ENCODE measurements at regions not wholly inside any gene's neighbourhood (a gene's known extent, or its start where the extent isn't known, plus 50 kb on each side); places are given as distances from the start of the nearest gene placed in this dataset.
A peak's percentile ranks its signal among the peaks of the same experiment; 100 is the strongest.

GRCh38 chr7:33716581-33717477 is 188.5 kb upstream of the BMPER start:
- no peak overlapping the region for H3K4me3 ChIP-seq (ENCODE audit: low read depth, low read length)
- TF ChIP-seq CTCF (IDR thresholded peaks at IDR 0.05; ENCODE audit: low read depth, low read length, missing control alignments), result peak; percentile 56
- DNase-seq (ENCODE audit: low read depth), result no peak

- no peak for DNase-seq (ENCODE audit: low read depth)
- H3K4me3 ChIP-seq (ENCODE audit: low read depth, low read length), result no peak overlapping the region
- TF ChIP-seq CTCF (IDR thresholded peaks at IDR 0.05; ENCODE audit: low read depth, low read length, missing control alignments), result no peak
Observed at GRCh38 chr7:33719059-33719581, 186.2 kb upstream of the BMPER start.

GRCh38 chr7:33720139-33720538 is 185.2 kb upstream of the BMPER start:
- no peak for DNase-seq (ENCODE audit: low read depth)
- no peak for TF ChIP-seq CTCF (IDR thresholded peaks at IDR 0.05; ENCODE audit: low read depth, low read length, missing control alignments)
- no peak overlapping the region for H3K4me3 ChIP-seq (ENCODE audit: low read depth, low read length)

GRCh38 chr7:33720870-33721269 is 184.5 kb upstream of the BMPER start:
- H3K4me3 ChIP-seq (ENCODE audit: low read depth, low read length), result no peak overlapping the region
- TF ChIP-seq CTCF (IDR thresholded peaks at IDR 0.05; ENCODE audit: low read depth, low read length, missing control alignments), result no peak

GRCh38 chr7:33721895-33722294 is 183.4 kb upstream of the BMPER start:
- no peak for TF ChIP-seq CTCF (IDR thresholded peaks at IDR 0.05; ENCODE audit: low read depth, low read length, missing control alignments)
- no peak overlapping the region for H3K4me3 ChIP-seq (ENCODE audit: low read depth, low read length)
- no peak for DNase-seq (ENCODE audit: low read depth)

More at GRCh38 chr7:33720870-33721269, 184.5 kb upstream of the BMPER start:
- no peak for DNase-seq (ENCODE audit: low read depth)

- no peak for TF ChIP-seq CTCF (IDR thresholded peaks at IDR 0.05; ENCODE audit: low read depth, low read length, missing control alignments)
- H3K4me3 ChIP-seq (ENCODE audit: low read depth, low read length), result no peak overlapping the region
- DNase-seq (ENCODE audit: low read depth), result no peak
Observed at GRCh38 chr7:33722383-33723101, 182.8 kb upstream of the BMPER start.

Measured in GM12864 (cell line).